ENCODE measurements at regions not wholly inside any gene's neighbourhood (a gene's known extent, or its start where the extent isn't known, plus 50 kb on each side); places are given as distances from the start of the nearest gene placed in this dataset.

DNA sequence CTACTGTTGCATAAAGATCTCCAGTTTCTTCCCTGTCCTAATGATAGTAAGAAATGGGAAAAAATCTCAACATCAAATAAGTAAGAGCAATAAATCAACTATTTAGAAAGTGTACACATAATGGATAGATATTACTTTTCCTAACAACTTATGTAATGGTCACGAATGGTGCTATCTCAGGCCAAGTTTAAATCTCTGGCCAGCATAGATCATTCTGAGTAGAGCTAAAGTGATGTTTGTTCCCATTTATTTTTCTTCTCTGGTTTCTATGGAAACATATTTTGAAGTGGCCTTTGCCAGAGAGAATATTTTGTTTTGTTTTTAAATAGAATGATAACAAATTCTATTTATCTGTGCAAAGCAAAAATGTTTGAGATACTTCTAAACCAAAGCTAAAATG is 249.7 kb upstream of the TTC14 start:
- no peaks in the 10 kb centered on the region for H3K4me1 ChIP-seq (ENCODE audit: control extremely low read depth in 1 of 4, control insufficient read depth in 4 of 4, insufficient read depth in 4 of 4, low read length in 3 of 4)
- WGBS (ENCODE audit: insufficient coverage) = 80% methylated on average over 1 of the region's 1 CpG
- POLR2A ChIA-PET = no interaction called here
- H3K36me3 ChIP-seq (ENCODE audit: control insufficient read depth in 4 of 4, insufficient read depth in 4 of 4, low read length in 3 of 4) = no peaks in the 10 kb centered on the region
- no peaks in the 10 kb centered on the region for H3K27me3 ChIP-seq (replicated peaks in 2 of 5; ENCODE audit: control insufficient read depth in 4 of 5, insufficient read depth in 5 of 5, low read length in 4 of 5)
- no peaks in the 10 kb centered on the region for H3K9me3 ChIP-seq (ENCODE audit: control extremely low read depth in 1 of 5, control insufficient read depth in 4 of 5, insufficient read depth in 2 of 5, low read depth in 1 of 5, low read length in 4 of 5)
- H3K4me3 ChIP-seq (ENCODE audit: control insufficient read depth in 1 of 7, extremely low read depth in 1 of 7, insufficient read depth in 4 of 7, low read depth in 2 of 7, low read length in 6 of 7) = no peak overlapping the region
- H3K27ac ChIP-seq (ENCODE audit: insufficient read depth in 1 of 2, low read depth in 1 of 2, low read length in 2 of 2, poor library complexity in 1 of 2, severe bottlenecking in 2 of 2) = no peak overlapping the region
- no peak for DNase-seq
- CTCF ChIA-PET = no interaction called here

DNA sequence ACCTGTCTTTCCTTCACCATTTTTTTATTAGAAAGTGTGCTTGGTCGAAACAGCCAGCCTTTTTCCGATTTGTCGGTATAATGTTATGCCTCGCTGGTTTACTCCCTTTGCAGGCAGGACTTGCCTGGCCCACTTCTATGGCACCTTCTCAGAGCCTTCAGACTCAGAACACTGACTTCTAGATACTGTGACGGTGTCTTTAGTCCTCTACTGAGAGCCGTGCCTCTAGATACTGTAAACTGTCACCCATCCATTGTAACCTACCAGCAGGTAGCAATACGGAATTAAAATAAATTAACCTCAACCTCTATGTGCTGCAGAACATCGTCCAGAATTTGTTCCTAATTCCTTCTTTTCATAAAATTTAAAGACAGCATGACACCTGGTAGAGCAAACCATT is 247.7 kb upstream of the TTC14 start:
- ChIA-PET CTCF (no interaction called here), POLR2A (no interaction called here)
- Histone ChIP-seq H3K27ac (ENCODE audit: insufficient read depth in 1 of 2, low read depth in 1 of 2, low read length in 2 of 2, poor library complexity in 1 of 2, severe bottlenecking in 2 of 2) (no peak overlapping the region), H3K36me3 (ENCODE audit: control insufficient read depth in 4 of 4, insufficient read depth in 4 of 4, low read length in 3 of 4) (no peaks in the 10 kb centered on the region), H3K4me1 (ENCODE audit: control extremely low read depth in 1 of 4, control insufficient read depth in 4 of 4, insufficient read depth in 4 of 4, low read length in 3 of 4) (no peaks in the 10 kb centered on the region), H3K27me3 (replicated peaks in 2 of 5; ENCODE audit: control insufficient read depth in 4 of 5, insufficient read depth in 5 of 5, low read length in 4 of 5) (no peaks in the 10 kb centered on the region), H3K9me3 (ENCODE audit: control extremely low read depth in 1 of 5, control insufficient read depth in 4 of 5, insufficient read depth in 2 of 5, low read depth in 1 of 5, low read length in 4 of 5) (no peaks in the 10 kb centered on the region), H3K4me3 (ENCODE audit: control insufficient read depth in 1 of 7, extremely low read depth in 1 of 7, insufficient read depth in 4 of 7, low read depth in 2 of 7, low read length in 6 of 7) (no peak overlapping the region)
- WGBS (ENCODE audit: insufficient coverage) = 84% methylated on average over 8 of the region's 8 CpGs
- DNase-seq = no peak

DNA sequence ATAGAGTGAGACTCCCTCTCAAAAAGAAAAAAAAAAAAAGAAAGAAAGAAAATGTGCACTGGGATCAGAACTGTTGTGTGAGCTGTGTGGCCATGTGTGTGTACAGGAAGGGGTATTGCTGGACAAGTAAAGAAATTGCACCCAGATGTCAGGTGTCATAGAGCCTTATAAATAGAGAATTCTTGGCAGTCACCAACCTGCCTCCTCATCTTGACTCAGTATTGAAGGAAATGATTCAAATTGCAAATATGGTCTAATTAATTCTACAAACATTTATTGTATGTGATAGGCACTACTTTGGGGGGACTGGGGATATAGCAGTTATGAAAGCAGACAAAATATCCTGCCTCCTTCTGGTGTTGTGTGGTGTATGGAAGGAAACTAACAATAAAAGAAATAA is 243.8 kb upstream of the TTC14 start:
- no peak overlapping the region for H3K4me3 ChIP-seq (ENCODE audit: control insufficient read depth in 1 of 7, extremely low read depth in 1 of 7, insufficient read depth in 4 of 7, low read depth in 2 of 7, low read length in 6 of 7)
- H3K4me1 ChIP-seq (ENCODE audit: control extremely low read depth in 1 of 4, control insufficient read depth in 4 of 4, insufficient read depth in 4 of 4, low read length in 3 of 4) = no peaks in the 10 kb centered on the region
- H3K9me3 ChIP-seq (ENCODE audit: control extremely low read depth in 1 of 5, control insufficient read depth in 4 of 5, insufficient read depth in 2 of 5, low read depth in 1 of 5, low read length in 4 of 5) = no peaks in the 10 kb centered on the region
- DNase-seq = no peak
- ChIA-PET POLR2A (no interaction called here), CTCF (no interaction called here)
- no peak overlapping the region for H3K27ac ChIP-seq (ENCODE audit: insufficient read depth in 1 of 2, low read depth in 1 of 2, low read length in 2 of 2, poor library complexity in 1 of 2, severe bottlenecking in 2 of 2)
- H3K27me3 ChIP-seq (replicated peaks in 2 of 5; ENCODE audit: control insufficient read depth in 4 of 5, insufficient read depth in 5 of 5, low read length in 4 of 5) = no peaks in the 10 kb centered on the region
- no peaks in the 10 kb centered on the region for H3K36me3 ChIP-seq (ENCODE audit: control insufficient read depth in 4 of 4, insufficient read depth in 4 of 4, low read length in 3 of 4)

DNA sequence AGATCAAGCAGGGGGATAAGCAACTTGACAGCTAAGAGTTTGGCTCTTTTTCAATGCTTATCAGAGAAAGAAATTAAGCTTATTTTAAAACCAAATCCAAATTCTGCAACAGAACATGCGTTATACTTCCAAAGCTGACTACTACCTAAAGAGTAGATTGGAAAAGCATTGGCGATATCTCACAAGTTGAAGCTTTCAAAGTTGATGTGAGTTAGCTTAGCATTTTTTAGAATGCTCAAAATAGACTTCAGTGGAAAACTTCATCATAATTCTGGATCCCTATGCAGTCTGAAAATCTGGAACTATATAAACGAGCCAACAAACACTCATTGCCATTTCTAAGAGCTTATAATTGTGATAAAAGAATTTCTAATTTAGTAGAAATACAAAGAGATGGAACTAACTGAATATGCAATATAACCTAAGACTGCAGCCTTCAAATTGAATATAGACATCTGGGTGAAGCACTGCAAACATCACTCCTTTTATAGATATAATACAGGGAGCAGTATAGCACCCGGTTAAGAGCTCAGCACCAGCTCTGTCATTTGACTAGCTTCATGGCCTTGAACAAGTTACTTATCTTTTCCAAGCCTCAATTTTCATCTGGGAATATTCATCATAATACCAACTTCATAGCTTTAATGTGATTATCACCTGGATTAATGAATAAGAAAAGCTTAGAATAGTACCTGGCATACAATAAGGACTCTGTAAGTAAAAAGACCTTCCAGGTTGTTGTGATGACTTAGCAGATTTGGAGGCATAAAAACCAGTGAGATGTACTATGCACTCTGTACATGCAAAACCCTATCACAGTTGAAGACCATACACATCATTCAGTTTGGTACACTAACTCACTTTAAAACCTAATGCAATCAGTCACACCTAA is 242.7 kb upstream of the TTC14 start:
- CTCF ChIA-PET = no interaction called here
- Histone ChIP-seq H3K36me3 (ENCODE audit: control insufficient read depth in 4 of 4, insufficient read depth in 4 of 4, low read length in 3 of 4) (no peaks in the 10 kb centered on the region), H3K27ac (ENCODE audit: insufficient read depth in 1 of 2, low read depth in 1 of 2, low read length in 2 of 2, poor library complexity in 1 of 2, severe bottlenecking in 2 of 2) (no peak overlapping the region), H3K27me3 (replicated peaks in 2 of 5; ENCODE audit: control insufficient read depth in 4 of 5, insufficient read depth in 5 of 5, low read length in 4 of 5) (no peaks in the 10 kb centered on the region), H3K4me3 (ENCODE audit: control insufficient read depth in 1 of 7, extremely low read depth in 1 of 7, insufficient read depth in 4 of 7, low read depth in 2 of 7, low read length in 6 of 7) (no peak overlapping the region), H3K9me3 (ENCODE audit: control extremely low read depth in 1 of 5, control insufficient read depth in 4 of 5, insufficient read depth in 2 of 5, low read depth in 1 of 5, low read length in 4 of 5) (no peaks in the 10 kb centered on the region), H3K4me1 (ENCODE audit: control extremely low read depth in 1 of 4, control insufficient read depth in 4 of 4, insufficient read depth in 4 of 4, low read length in 3 of 4) (no peaks in the 10 kb centered on the region)
- POLR2A ChIA-PET = no interaction called here
- WGBS (ENCODE audit: insufficient coverage) = 100% methylated on average over 1 of the region's 4 CpGs
- no peak for DNase-seq

DNA sequence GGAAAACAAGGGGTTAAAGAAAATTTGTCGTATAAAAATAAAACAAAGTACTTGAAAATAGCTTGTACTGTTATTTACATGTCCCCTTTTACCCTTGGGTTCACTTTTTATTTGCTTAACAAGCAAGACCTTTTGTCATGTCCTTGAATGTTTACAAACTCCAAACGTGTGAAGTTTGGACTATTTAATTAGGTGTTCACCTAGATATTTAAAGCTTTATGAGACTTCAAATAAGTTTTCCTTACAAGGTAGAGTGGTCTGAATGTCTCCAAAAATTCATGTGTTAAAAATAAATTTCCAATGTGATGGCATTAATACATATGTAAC is 242.0 kb upstream of the TTC14 start:
- no peak for DNase-seq
- no peaks in the 10 kb centered on the region for H3K27me3 ChIP-seq (replicated peaks in 2 of 5; ENCODE audit: control insufficient read depth in 4 of 5, insufficient read depth in 5 of 5, low read length in 4 of 5)
- no peak overlapping the region for H3K4me3 ChIP-seq (ENCODE audit: control insufficient read depth in 1 of 7, extremely low read depth in 1 of 7, insufficient read depth in 4 of 7, low read depth in 2 of 7, low read length in 6 of 7)
- H3K27ac ChIP-seq (ENCODE audit: insufficient read depth in 1 of 2, low read depth in 1 of 2, low read length in 2 of 2, poor library complexity in 1 of 2, severe bottlenecking in 2 of 2) = no peak overlapping the region
- no peaks in the 10 kb centered on the region for H3K36me3 ChIP-seq (ENCODE audit: control insufficient read depth in 4 of 4, insufficient read depth in 4 of 4, low read length in 3 of 4)
- no peaks in the 10 kb centered on the region for H3K4me1 ChIP-seq (ENCODE audit: control extremely low read depth in 1 of 4, control insufficient read depth in 4 of 4, insufficient read depth in 4 of 4, low read length in 3 of 4)
- ChIA-PET POLR2A (no interaction called here), CTCF (no interaction called here)
- WGBS (ENCODE audit: insufficient coverage) = 86% methylated on average over 1 of the region's 2 CpGs
- no peaks in the 10 kb centered on the region for H3K9me3 ChIP-seq (ENCODE audit: control extremely low read depth in 1 of 5, control insufficient read depth in 4 of 5, insufficient read depth in 2 of 5, low read depth in 1 of 5, low read length in 4 of 5)

DNA sequence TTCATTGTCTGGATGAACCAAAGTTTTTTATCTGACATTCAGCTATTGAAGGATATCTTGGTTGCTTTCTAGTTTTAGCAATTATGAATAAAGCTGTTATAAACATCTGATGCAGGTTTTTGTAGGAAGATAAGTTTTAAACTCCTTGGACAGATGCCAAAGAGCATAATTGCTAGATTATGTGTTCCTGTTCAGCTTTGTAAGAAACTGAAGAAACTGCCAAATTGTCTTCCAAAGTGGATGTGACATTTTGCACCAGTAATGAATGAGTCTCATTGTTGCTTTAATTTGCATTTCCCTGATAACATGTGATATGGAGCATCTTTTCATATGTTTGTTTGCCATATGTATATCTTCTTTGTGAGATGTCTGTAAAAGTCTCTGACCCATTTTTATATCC is 239.9 kb upstream of the TTC14 start:
- no peak overlapping the region for H3K27ac ChIP-seq (ENCODE audit: insufficient read depth in 1 of 2, low read depth in 1 of 2, low read length in 2 of 2, poor library complexity in 1 of 2, severe bottlenecking in 2 of 2)
- DNase-seq = no peak
- no peaks in the 10 kb centered on the region for H3K27me3 ChIP-seq (replicated peaks in 2 of 5; ENCODE audit: control insufficient read depth in 4 of 5, insufficient read depth in 5 of 5, low read length in 4 of 5)
- H3K4me3 ChIP-seq (ENCODE audit: control insufficient read depth in 1 of 7, extremely low read depth in 1 of 7, insufficient read depth in 4 of 7, low read depth in 2 of 7, low read length in 6 of 7) = no peak overlapping the region
- ChIA-PET POLR2A (no interaction called here), CTCF (no interaction called here)
- no peaks in the 10 kb centered on the region for H3K36me3 ChIP-seq (ENCODE audit: control insufficient read depth in 4 of 4, insufficient read depth in 4 of 4, low read length in 3 of 4)
- peaks cover 0 to 3% (median 0%) of the 10 kb centered on the region in 5 experiments for H3K9me3 ChIP-seq (ENCODE audit: control extremely low read depth in 1 of 5, control insufficient read depth in 4 of 5, insufficient read depth in 2 of 5, low read depth in 1 of 5, low read length in 4 of 5)
- H3K4me1 ChIP-seq (ENCODE audit: control extremely low read depth in 1 of 4, control insufficient read depth in 4 of 4, insufficient read depth in 4 of 4, low read length in 3 of 4) = no peaks in the 10 kb centered on the region

DNA sequence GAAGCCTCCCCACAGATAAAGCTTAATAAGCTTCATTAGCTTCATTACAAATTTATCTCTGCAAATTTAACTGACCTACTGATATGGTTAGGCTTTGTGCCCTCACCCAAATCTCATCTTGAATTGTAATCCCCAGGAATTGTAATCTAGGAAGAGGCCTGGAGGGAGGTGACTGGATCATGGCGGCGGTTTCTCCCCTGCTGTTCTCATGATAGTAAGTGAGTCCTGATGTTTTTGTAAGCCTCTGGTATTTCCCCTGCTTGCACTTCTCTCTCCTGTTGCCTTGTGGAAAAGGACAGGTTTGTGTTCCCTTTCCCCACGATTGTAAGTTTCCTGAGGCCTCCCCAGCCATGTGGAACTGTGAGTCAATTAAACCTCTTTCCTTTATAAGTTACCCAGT is 226.1 kb upstream of the TTC14 start:
- no peak overlapping the region for H3K27ac ChIP-seq (ENCODE audit: insufficient read depth in 1 of 2, low read depth in 1 of 2, low read length in 2 of 2, poor library complexity in 1 of 2, severe bottlenecking in 2 of 2)
- POLR2A ChIA-PET = no interaction called here
- H3K4me3 ChIP-seq (ENCODE audit: control insufficient read depth in 1 of 7, extremely low read depth in 1 of 7, insufficient read depth in 4 of 7, low read depth in 2 of 7, low read length in 6 of 7) = no peak overlapping the region
- H3K27me3 ChIP-seq (replicated peaks in 2 of 5; ENCODE audit: control insufficient read depth in 4 of 5, insufficient read depth in 5 of 5, low read length in 4 of 5) = no peaks in the 10 kb centered on the region
- H3K36me3 ChIP-seq (ENCODE audit: control insufficient read depth in 4 of 4, insufficient read depth in 4 of 4, low read length in 3 of 4) = no peaks in the 10 kb centered on the region
- no peaks in the 10 kb centered on the region for H3K4me1 ChIP-seq (ENCODE audit: control extremely low read depth in 1 of 4, control insufficient read depth in 4 of 4, insufficient read depth in 4 of 4, low read length in 3 of 4)
- CTCF ChIA-PET = no interaction called here
- no peaks in the 10 kb centered on the region for H3K9me3 ChIP-seq (ENCODE audit: control extremely low read depth in 1 of 5, control insufficient read depth in 4 of 5, insufficient read depth in 2 of 5, low read depth in 1 of 5, low read length in 4 of 5)
- no peak for DNase-seq
- no CpG with 5 or more reads among the region's 3 CpGs for WGBS (ENCODE audit: insufficient coverage)
